Osteocyte (in vitro differentiated cells): ENCODE measurements at regions not wholly inside any gene's neighbourhood (a gene's known extent, or its start where the extent isn't known, plus 50 kb on each side); places are given as distances from the start of the nearest gene placed in this dataset.

Experiments
- DNase-seq: peaks from one replicate; pipeline ENCODE4 v3.0.0; 2021; ENCODE audit warnings: mixed read lengths; ENCODE audit not compliant: unreplicated experiment; ENCODE audit errors: extremely low spot score
- H3K27ac Mint-ChIP-seq: one replicate; pipeline ENCODE4 v1.8.0; 2021; ENCODE audit warnings: mild to moderate bottlenecking, mixed read lengths; ENCODE audit not compliant: unreplicated experiment
- H3K27me3 Mint-ChIP-seq: one replicate; pipeline ENCODE4 v1.8.0; 2021; ENCODE audit warnings: mixed read lengths; ENCODE audit not compliant: unreplicated experiment
- H3K36me3 Mint-ChIP-seq: one replicate; pipeline ENCODE4 v1.8.0; 2021; ENCODE audit warnings: mixed read lengths; ENCODE audit not compliant: unreplicated experiment
- H3K4me1 Mint-ChIP-seq: one replicate; pipeline ENCODE4 v1.8.0; 2021; ENCODE audit warnings: mixed read lengths; ENCODE audit not compliant: unreplicated experiment
- H3K4me3 Mint-ChIP-seq: one replicate; pipeline ENCODE4 v1.8.0; 2021; ENCODE audit warnings: mild to moderate bottlenecking, moderate library complexity, mixed read lengths; ENCODE audit not compliant: unreplicated experiment
- H3K9me3 Mint-ChIP-seq: one replicate; pipeline ENCODE4 v1.8.0; 2021; ENCODE audit warnings: mixed read lengths; ENCODE audit not compliant: unreplicated experiment
- CTCF ChIP-seq: fragments of 200-600 bp; sonication (generic); IDR thresholded peaks from 2 replicates; pipeline ENCODE4 v1.5.0; 2021; ENCODE audit warnings: antibody characterized with exemption, mild to moderate bottlenecking, moderate library complexity

GRCh38 chr10:50991456-50992355 lies 82.6 kb upstream of the PRKG1 start:
- Mint-ChIP-seq H3K36me3 (no peaks in the 10 kb centered on the region), H3K27me3 (peaks cover 10% of the 10 kb centered on the region), H3K9me3 (no peaks in the 10 kb centered on the region), H3K4me1 (peaks cover 32% of the 10 kb centered on the region), H3K4me3 (peak overlapping the region; percentile 95), H3K27ac (peak overlapping the region; percentile 87)
- TF ChIP-seq CTCF = no peak
- DNase-seq = no peak

GRCh38 chr10:50992356-50992901 lies 81.9 kb upstream of the PRKG1 start:
- no peak for DNase-seq
- Mint-ChIP-seq H3K9me3 (no peaks in the 10 kb centered on the region), H3K27me3 (peaks cover 8% of the 10 kb centered on the region), H3K36me3 (no peaks in the 10 kb centered on the region), H3K4me3 (peak overlapping the region; percentile 95), H3K4me1 (peaks cover 32% of the 10 kb centered on the region), H3K27ac (peak overlapping the region; percentile 82)
- no peak for TF ChIP-seq CTCF

GRCh38 chr10:50992972-50993766 lies 81.1 kb upstream of the PRKG1 start:
- Mint-ChIP-seq H3K27me3 (peaks cover 8% of the 10 kb centered on the region), H3K4me1 (peaks cover 34% of the 10 kb centered on the region), H3K4me3 (peak overlapping the region; percentile 95), H3K27ac (peak overlapping the region; percentile 82), H3K36me3 (no peaks in the 10 kb centered on the region), H3K9me3 (no peaks in the 10 kb centered on the region)
- no peak for TF ChIP-seq CTCF
- no peak for DNase-seq

GRCh38 chr10:50993771-50994251 lies 80.5 kb upstream of the PRKG1 start:
- peaks cover 33% of the 10 kb centered on the region for H3K4me1 Mint-ChIP-seq

More at GRCh38 chr10:50993771-50994251, 80.5 kb upstream of the PRKG1 start:
- H3K9me3 Mint-ChIP-seq = no peaks in the 10 kb centered on the region
- no peaks in the 10 kb centered on the region for H3K36me3 Mint-ChIP-seq
- peak overlapping the region; percentile 95 for H3K4me3 Mint-ChIP-seq
- DNase-seq = no peak
- no peak for TF ChIP-seq CTCF
- H3K27me3 Mint-ChIP-seq = peaks cover 8% of the 10 kb centered on the region
- H3K27ac Mint-ChIP-seq = peak overlapping the region; percentile 82
